Neural progenitor cell (in vitro differentiated cells): ENCODE measurements at regions not wholly inside any gene's neighbourhood (a gene's known extent, or its start where the extent isn't known, plus 50 kb on each side); places are given as distances from the start of the nearest gene placed in this dataset.

Experiments
- DNase-seq: peaks from one replicate; pipeline ENCODE4 v3.0.0-alpha.2; 2016; ENCODE audit warnings: low spot score
- H2AFZ ChIP-seq: fragments of 200-600 bp; sonication (generic); replicated peaks from 2 replicates; pipeline ENCODE4 v1.6.1; 2016; ENCODE audit warnings: antibody characterized with exemption
- H3F3A ChIP-seq: fragments of 200-600 bp; sonication (generic); 2 replicates; pipeline ENCODE4 v1.6.1; 2016; ENCODE audit warnings: antibody characterized with exemption, low read depth
- H3K27ac ChIP-seq: fragments of 200-600 bp; sonication (generic); 2 replicates; pipeline ENCODE4 v1.5.1; 2016; ENCODE audit warnings: mild to moderate bottlenecking
- H3K27me3 ChIP-seq: fragments of 200-600 bp; sonication (generic); 2 replicates; pipeline ENCODE4 v1.6.1; 2016; ENCODE audit warnings: mild to moderate bottlenecking, moderate library complexity
- H3K36me3 ChIP-seq: fragments of 200-600 bp; sonication (generic); 2 replicates; pipeline ENCODE4 v1.5.1; 2016
- H3K4me1 ChIP-seq: fragments of 200-600 bp; sonication (generic); 2 replicates; pipeline ENCODE4 v1.6.1; 2016; ENCODE audit warnings: mixed run types
- H3K4me2 ChIP-seq: fragments of 200-600 bp; sonication (generic); 2 replicates; pipeline ENCODE4 v1.6.1; 2016
- H3K4me3 ChIP-seq: fragments of 200-600 bp; sonication (generic); 2 replicates; pipeline ENCODE4 v1.5.1; 2016
- H3K79me2 ChIP-seq: fragments of 200-600 bp; sonication (generic); 2 replicates; pipeline ENCODE4 v1.6.1; 2016; ENCODE audit warnings: low read depth
- H3K9ac ChIP-seq: fragments of 200-600 bp; sonication (generic); 2 replicates; pipeline ENCODE4 v1.6.1; 2016
- H3K9me3 ChIP-seq: fragments of 200-600 bp; sonication (generic); 2 replicates; pipeline ENCODE4 v1.5.1; 2016; ENCODE audit warnings: low read depth
- H4K20me1 ChIP-seq: fragments of 200-600 bp; sonication (generic); 2 replicates; pipeline ENCODE4 v1.6.1; 2016; ENCODE audit warnings: low read depth
- H3K27ac Mint-ChIP-seq: 3 replicates; pipeline ENCODE4 v1.8.0; 2021; ENCODE audit warnings: mixed read lengths
- H3K27me3 Mint-ChIP-seq: 2 replicates; pipeline ENCODE4 v1.8.0; 2022; ENCODE audit warnings: low read depth, mild to moderate bottlenecking, inconsistent platforms, moderate library complexity, mixed read lengths; ENCODE audit not compliant: insufficient read depth
- H3K36me3 Mint-ChIP-seq: 3 replicates; pipeline ENCODE4 v1.8.0; 2021; ENCODE audit warnings: mixed read lengths
- H3K4me1 Mint-ChIP-seq: 3 replicates; pipeline ENCODE4 v1.8.0; 2021; ENCODE audit warnings: mixed read lengths
- H3K4me3 Mint-ChIP-seq: 3 replicates; pipeline ENCODE4 v1.8.0; 2021; ENCODE audit warnings: mild to moderate bottlenecking, moderate library complexity, mixed read lengths
- H3K9me3 Mint-ChIP-seq: 3 replicates; pipeline ENCODE4 v1.8.0; 2020; ENCODE audit warnings: mixed read lengths
- CTCF ChIP-seq: fragments of 200-600 bp; sonication (generic); IDR thresholded peaks from 2 replicates; pipeline ENCODE4 v1.5.1; 2017; ENCODE audit warnings: antibody characterized with exemption, mild to moderate bottlenecking
- EZH2 ChIP-seq: fragments of 200-600 bp; sonication (generic); IDR thresholded peaks from 2 replicates; pipeline ENCODE4 v1.6.1; 2017; ENCODE audit warnings: antibody characterized with exemption, mild to moderate bottlenecking, moderate library complexity
- EZH2phosphoT487 ChIP-seq: fragments of 200-600 bp; sonication (generic); IDR thresholded peaks from 2 replicates; pipeline ENCODE4 v1.6.1; 2017; ENCODE audit warnings: antibody characterized with exemption

- Mint-ChIP-seq H3K4me1 (no peaks in the 10 kb centered on the region), H3K4me3 (no peak overlapping the region), H3K27me3 (peaks cover 2% of the 10 kb centered on the region), H3K27ac (no peak overlapping the region), H3K36me3 (peaks cover 3% of the 10 kb centered on the region), H3K9me3 (peaks cover 11% of the 10 kb centered on the region)
- Histone ChIP-seq H3K4me1 (no peaks in the 10 kb centered on the region), H3K27me3 (no peaks in the 10 kb centered on the region), H3K27ac (no peak overlapping the region), H3K79me2 (no peaks in the 10 kb centered on the region), H4K20me1 (no peaks in the 10 kb centered on the region), H3K36me3 (no peaks in the 10 kb centered on the region), H3K9me3 (no peaks in the 10 kb centered on the region), H3K4me3 (no peak overlapping the region), H2AFZ (no peak overlapping the region), H3F3A (no peaks in the 10 kb centered on the region), H3K4me2 (no peak overlapping the region), H3K9ac (no peak overlapping the region)
- TF ChIP-seq EZH2 (no peak), EZH2phosphoT487 (no peak), CTCF (no peak)
- no peak for DNase-seq
These were observed 190.6 kb downstream of the SIM1 start for GRCh38 chr6:100274147-100274546.

GRCh38 chr6:100271625-100272024 is 193.1 kb downstream of the SIM1 start:
- Histone ChIP-seq H3F3A (no peaks in the 10 kb centered on the region), H4K20me1 (no peaks in the 10 kb centered on the region), H3K9me3 (no peaks in the 10 kb centered on the region), H3K4me2 (no peak overlapping the region), H3K27ac (no peak overlapping the region), H2AFZ (no peak overlapping the region), H3K36me3 (no peaks in the 10 kb centered on the region), H3K4me1 (no peaks in the 10 kb centered on the region), H3K27me3 (no peaks in the 10 kb centered on the region), H3K9ac (no peak overlapping the region), H3K79me2 (no peaks in the 10 kb centered on the region), H3K4me3 (no peak overlapping the region)
- TF ChIP-seq EZH2 (no peak), CTCF (no peak), EZH2phosphoT487 (no peak)
- no peak overlapping the region for H3K4me3 Mint-ChIP-seq
- no peak for DNase-seq
- H3K27me3 Mint-ChIP-seq, result no peaks in the 10 kb centered on the region
- H3K27ac Mint-ChIP-seq, result no peak overlapping the region
- peaks cover 3% of the 10 kb centered on the region for H3K36me3 Mint-ChIP-seq
- peaks cover 11% of the 10 kb centered on the region for H3K9me3 Mint-ChIP-seq
- H3K4me1 Mint-ChIP-seq, result peaks cover 8% of the 10 kb centered on the region

- no peak for DNase-seq
- Histone ChIP-seq H3K27ac (no peak overlapping the region), H4K20me1 (no peaks in the 10 kb centered on the region), H3K9ac (no peak overlapping the region), H3K4me3 (no peak overlapping the region), H3K9me3 (no peaks in the 10 kb centered on the region), H3K36me3 (no peaks in the 10 kb centered on the region), H2AFZ (no peak overlapping the region), H3K79me2 (no peaks in the 10 kb centered on the region), H3K4me1 (no peaks in the 10 kb centered on the region), H3K27me3 (no peaks in the 10 kb centered on the region), H3K4me2 (no peak overlapping the region), H3F3A (no peaks in the 10 kb centered on the region)
- Mint-ChIP-seq H3K27ac (no peak overlapping the region), H3K9me3 (peaks cover 11% of the 10 kb centered on the region), H3K36me3 (peaks cover 3% of the 10 kb centered on the region), H3K4me3 (no peak overlapping the region), H3K27me3 (no peaks in the 10 kb centered on the region), H3K4me1 (peaks cover 13% of the 10 kb centered on the region)
- TF ChIP-seq EZH2phosphoT487 (no peak), EZH2 (no peak), CTCF (no peak)
These were observed 193.5 kb downstream of the SIM1 start for GRCh38 chr6:100271202-100271601.

- Histone ChIP-seq H2AFZ (no peak overlapping the region), H3K4me1 (no peaks in the 10 kb centered on the region), H3K79me2 (no peaks in the 10 kb centered on the region), H3K9me3 (no peaks in the 10 kb centered on the region), H3F3A (no peaks in the 10 kb centered on the region), H3K4me2 (no peak overlapping the region), H3K9ac (no peak overlapping the region), H3K27me3 (no peaks in the 10 kb centered on the region), H3K27ac (no peak overlapping the region), H4K20me1 (no peaks in the 10 kb centered on the region), H3K4me3 (no peak overlapping the region), H3K36me3 (no peaks in the 10 kb centered on the region)
- Mint-ChIP-seq H3K4me1 (peaks cover 14% of the 10 kb centered on the region), H3K4me3 (no peak overlapping the region), H3K36me3 (no peaks in the 10 kb centered on the region), H3K27ac (no peak overlapping the region), H3K9me3 (no peaks in the 10 kb centered on the region), H3K27me3 (no peaks in the 10 kb centered on the region)
- no peak for TF ChIP-seq CTCF
- TF ChIP-seq EZH2, result no peak
- no peak for TF ChIP-seq EZH2phosphoT487
- DNase-seq, result no peak
These were observed 195.5 kb downstream of the SIM1 start for GRCh38 chr6:100269189-100269588.
